ENCODE measurements at regions not wholly inside any gene's neighbourhood (a gene's known extent, or its start where the extent isn't known, plus 50 kb on each side); places are given as distances from the start of the nearest gene placed in this dataset.
A peak's percentile ranks its signal among the peaks of the same experiment; 100 is the strongest.

DNA sequence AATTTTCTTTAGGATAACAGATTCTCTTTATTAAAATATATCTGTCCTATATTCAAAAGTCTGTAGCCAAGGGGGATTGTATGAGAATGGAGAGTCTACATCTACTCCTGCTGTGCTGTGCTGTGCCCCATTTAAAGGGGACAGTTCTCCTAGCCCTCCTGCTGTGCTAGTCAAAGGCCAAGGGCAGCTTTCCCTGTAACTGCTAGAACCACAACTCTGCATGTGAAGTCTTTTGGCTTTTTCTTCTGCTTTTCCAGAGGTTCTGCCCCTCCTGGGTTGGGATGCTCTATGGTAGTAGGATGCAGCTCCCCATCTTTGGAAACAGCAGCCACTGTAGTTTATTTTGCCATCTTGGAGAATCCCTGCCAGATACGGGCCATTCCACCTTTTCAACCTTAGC lies 197.5 kb upstream of the JUN start:
- TF ChIP-seq, protein P1, sequence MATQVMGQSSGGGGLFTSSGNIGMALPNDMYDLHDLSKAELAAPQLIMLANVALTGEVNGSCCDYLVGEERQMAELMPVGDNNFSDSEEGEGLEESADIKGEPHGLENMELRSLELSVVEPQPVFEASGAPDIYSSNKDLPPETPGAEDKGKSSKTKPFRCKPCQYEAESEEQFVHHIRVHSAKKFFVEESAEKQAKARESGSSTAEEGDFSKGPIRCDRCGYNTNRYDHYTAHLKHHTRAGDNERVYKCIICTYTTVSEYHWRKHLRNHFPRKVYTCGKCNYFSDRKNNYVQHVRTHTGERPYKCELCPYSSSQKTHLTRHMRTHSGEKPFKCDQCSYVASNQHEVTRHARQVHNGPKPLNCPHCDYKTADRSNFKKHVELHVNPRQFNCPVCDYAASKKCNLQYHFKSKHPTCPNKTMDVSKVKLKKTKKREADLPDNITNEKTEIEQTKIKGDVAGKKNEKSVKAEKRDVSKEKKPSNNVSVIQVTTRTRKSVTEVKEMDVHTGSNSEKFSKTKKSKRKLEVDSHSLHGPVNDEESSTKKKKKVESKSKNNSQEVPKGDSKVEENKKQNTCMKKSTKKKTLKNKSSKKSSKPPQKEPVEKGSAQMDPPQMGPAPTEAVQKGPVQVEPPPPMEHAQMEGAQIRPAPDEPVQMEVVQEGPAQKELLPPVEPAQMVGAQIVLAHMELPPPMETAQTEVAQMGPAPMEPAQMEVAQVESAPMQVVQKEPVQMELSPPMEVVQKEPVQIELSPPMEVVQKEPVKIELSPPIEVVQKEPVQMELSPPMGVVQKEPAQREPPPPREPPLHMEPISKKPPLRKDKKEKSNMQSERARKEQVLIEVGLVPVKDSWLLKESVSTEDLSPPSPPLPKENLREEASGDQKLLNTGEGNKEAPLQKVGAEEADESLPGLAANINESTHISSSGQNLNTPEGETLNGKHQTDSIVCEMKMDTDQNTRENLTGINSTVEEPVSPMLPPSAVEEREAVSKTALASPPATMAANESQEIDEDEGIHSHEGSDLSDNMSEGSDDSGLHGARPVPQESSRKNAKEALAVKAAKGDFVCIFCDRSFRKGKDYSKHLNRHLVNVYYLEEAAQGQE (IDR thresholded peaks at IDR 0.05; ENCODE audit: insufficient read depth in 1 of 2, low read depth in 2 of 2, low read length in 2 of 2): no peak
- no peak for TF ChIP-seq TAF1 (IDR thresholded peaks at IDR 0.05; ENCODE audit: borderline replicate concordance, insufficient read depth, low read length)
- TF ChIP-seq POLR2AphosphoS5 (IDR thresholded peaks at IDR 0.05; ENCODE audit: low read depth, low read length): no peak
- TF ChIP-seq FOXP2 (optimal IDR thresholded peaks at IDR 0.05; ENCODE audit: borderline replicate concordance, extremely low read depth, extremely low read length, insufficient read depth): no peak
- no peak for TF ChIP-seq SIN3A (IDR thresholded peaks at IDR 0.05; ENCODE audit: borderline replicate concordance, insufficient read depth, low read length)

DNA sequence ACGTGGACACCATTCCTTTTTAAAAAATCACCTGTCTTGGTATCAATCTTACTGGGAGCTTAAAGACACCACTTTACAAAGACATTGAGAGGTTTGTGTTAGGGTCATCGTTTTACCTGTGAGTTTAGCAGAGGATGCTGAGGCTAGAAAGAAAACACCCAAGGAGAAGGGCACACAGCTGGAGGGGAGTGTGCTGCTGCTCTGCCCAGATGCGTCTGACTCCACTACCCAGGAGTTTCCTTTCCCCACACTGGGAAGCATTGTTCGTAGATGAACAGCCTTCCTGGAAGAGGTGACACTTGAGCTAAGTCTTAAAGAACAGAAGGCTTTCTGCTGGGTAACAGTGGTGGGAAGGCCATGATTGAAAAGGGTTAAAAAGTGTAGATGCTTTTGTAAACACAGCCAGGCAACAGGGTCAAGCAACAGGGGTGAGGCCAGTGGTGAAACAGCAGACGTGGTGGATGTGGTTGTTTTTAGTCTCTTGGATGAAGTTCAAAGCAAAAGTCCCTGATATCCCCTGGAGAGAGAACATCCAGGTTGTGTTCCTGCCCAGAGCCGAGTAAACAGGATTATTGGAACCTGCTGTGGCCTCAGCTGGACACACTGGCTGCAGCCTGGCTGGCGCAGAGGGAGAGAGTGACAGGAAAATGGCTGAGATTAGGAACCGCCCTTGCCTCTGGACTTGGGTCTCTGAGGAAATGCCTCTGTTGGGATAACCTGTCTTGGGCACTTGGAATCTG lies 198.6 kb upstream of the JUN start:
- TF ChIP-seq FOXP2 (optimal IDR thresholded peaks at IDR 0.05; ENCODE audit: borderline replicate concordance, extremely low read depth, extremely low read length, insufficient read depth) (peak; percentile 97), POLR2AphosphoS5 (IDR thresholded peaks at IDR 0.05; ENCODE audit: low read depth, low read length) (no peak)
- TF ChIP-seq, protein P1 (IDR thresholded peaks at IDR 0.05; ENCODE audit: insufficient read depth in 1 of 2, low read depth in 2 of 2, low read length in 2 of 2): 0 out of 4 replicates have a peak, but pooled peaks of 1 of the 2 experiments have one; percentile 36

DNA sequence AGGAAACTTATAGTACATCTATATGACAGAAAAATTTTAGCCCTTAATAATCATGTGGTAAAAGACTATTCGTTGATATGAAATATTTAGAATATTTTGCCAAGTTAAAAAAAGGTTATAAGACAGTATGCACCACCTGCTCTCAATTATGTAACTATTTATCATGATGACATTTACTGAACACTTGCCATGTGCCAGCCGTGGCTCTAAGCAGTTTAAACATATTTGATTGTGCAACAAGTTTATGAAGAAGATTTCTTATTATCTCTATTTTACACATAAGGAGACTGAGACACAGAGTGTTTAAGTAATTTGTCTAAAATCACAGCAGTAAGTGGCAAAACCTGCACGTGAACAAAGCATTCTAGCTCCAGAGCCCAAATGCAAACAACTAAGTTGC lies 199.3 kb upstream of the JUN start:
- TF ChIP-seq, protein P1 (IDR thresholded peaks at IDR 0.05; ENCODE audit: insufficient read depth in 1 of 2, low read depth in 2 of 2, low read length in 2 of 2): no peak
- TF ChIP-seq SIN3A (IDR thresholded peaks at IDR 0.05; ENCODE audit: borderline replicate concordance, insufficient read depth, low read length) (no peak), POLR2AphosphoS5 (IDR thresholded peaks at IDR 0.05; ENCODE audit: low read depth, low read length) (no peak), FOXP2 (optimal IDR thresholded peaks at IDR 0.05; ENCODE audit: borderline replicate concordance, extremely low read depth, extremely low read length, insufficient read depth) (no peak), TAF1 (IDR thresholded peaks at IDR 0.05; ENCODE audit: borderline replicate concordance, insufficient read depth, low read length) (no peak)

DNA sequence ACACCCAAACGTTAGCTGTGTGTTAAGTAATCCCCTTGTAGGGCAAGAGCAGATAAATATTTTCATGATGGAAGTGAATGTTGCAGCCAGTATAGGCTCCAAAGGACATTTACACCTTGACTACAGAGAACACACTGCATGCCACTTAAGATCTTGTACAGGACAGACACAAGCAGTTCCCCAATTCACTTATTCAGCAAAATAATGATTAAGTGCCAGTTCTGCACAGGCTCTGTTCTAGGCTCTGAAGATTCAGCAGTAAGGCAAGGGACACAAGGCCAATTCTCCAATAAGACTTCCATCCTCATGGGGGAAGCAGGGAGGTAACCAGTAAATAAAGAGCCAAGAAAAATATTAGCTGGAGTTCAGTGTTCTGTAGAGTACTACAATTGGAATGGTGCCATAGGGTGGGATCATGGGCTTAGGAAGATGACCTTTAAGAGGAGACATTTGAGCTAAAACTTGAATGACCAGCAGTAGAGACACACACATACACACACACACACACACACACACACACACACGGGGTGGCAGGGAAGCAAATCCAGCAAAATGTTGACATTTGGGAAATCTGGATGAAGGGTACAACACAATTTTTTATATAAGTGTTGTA lies 199.9 kb upstream of the JUN start:
- TF ChIP-seq, protein P1 (IDR thresholded peaks at IDR 0.05; ENCODE audit: insufficient read depth in 1 of 2, low read depth in 2 of 2, low read length in 2 of 2): no peak
- TF ChIP-seq SIN3A (IDR thresholded peaks at IDR 0.05; ENCODE audit: borderline replicate concordance, insufficient read depth, low read length): peak; percentile 45; the same call in 1 of the 2 replicates

Data from PFSK-1 (cell line).